NCI-H510A (cell line): ENCODE measurements at regions not wholly inside any gene's neighbourhood (a gene's known extent, or its start where the extent isn't known, plus 50 kb on each side); places are given as distances from the start of the nearest gene placed in this dataset.

ENCODE experiments used
- DNase-seq: peaks from one replicate; lab custom pipeline; 2025; lab: John Stamatoyannopoulos, UW

DNA sequence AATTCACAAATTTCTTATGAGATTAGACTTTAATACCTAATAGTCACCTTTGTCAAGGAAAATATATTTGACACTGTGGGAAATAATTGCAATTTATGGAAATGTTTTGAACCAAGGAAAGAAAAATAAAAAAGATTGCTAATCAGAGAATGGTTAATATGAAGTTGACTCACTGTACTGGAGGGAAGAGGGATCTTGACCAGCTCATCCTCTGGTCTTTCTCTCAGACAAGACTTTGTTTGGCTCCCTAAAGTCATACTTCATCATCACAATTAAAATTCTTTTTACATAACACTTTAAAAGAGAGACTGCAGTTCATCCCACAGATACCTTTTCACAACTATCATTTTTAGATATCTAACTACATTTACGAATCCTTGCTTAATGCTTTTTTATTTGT lies 538.5 kb upstream of the ZEB2 start:
- DNase-seq, result no peak

DNA sequence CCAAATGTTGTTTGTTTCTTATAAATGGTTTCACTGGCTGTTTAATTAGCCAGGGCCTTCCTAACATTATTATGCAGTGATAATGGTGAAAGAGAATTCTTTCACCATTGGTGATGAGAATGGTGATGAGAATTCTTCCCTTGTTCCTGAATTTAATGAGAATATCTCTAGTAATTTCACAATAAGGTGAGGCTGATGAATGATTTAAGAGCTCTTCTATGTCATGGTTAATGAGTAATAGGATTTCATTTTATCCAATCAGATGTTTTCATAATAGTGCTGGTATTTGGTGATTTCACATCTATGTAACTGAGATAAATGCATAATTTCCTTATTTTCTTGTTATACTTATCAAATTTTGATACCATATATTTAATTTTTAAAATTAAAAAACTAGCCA lies 535.7 kb upstream of the ZEB2 start:
- DNase-seq, result no peak

DNA sequence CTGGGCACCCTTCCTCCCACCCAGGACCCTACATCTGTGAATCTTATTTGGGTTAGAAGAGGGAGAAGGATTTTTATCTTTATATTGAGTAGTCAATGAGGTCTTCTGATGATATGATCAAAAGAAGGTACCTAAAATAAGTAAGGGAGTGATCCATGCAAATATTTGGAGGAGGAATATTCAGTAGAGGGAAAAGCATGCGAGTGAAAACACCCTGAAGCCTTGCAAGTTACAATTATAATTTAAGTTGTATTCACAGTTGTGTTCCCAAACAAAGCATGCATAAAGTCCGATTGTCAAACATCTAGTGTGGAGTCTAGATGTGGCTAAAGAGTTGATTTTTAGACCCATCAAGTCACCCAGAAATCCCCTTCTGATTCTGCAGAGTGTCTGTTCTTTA lies 530.2 kb upstream of the ZEB2 start:
- DNase-seq, result no peak

DNA sequence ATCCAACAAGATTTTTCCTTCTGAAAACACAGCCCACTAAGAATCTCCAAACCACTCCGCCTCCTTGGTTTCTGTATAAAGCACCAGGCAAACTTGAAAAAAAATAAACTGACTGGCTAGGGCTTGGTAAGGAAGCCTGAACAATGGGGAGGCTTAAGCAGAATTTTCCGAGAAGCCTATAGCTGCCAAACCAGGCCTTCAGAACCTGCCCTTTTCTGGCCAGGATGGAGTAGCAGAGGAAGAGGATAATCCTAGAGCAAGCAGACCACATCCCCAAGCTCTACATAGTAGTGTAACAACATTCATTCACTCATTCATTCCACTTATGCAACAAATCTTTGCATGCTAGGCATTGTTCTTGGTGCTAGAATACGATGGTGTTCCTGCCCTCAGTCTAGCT lies 529.6 kb upstream of the ZEB2 start:
- no peak for DNase-seq

DNA sequence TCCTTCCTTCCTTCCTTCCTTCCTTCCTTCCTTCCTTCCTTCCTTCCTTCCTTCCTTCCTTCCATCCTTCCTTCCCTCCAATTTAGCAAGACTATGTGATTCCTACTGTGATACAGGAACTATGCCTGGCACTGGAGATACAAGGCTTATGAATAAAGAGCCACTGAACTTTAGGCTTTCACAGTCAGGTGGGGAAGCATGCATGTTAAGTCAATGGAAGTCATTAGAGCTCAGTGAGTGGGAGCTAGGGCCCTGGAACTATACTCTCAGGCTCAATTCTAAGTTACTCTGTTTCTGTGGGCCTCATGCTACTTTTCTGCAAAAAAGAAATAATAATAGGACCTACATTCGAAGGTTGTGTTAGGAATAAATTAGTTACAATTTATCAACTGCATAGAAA lies 527.6 kb upstream of the ZEB2 start:
- no peak for DNase-seq

DNA sequence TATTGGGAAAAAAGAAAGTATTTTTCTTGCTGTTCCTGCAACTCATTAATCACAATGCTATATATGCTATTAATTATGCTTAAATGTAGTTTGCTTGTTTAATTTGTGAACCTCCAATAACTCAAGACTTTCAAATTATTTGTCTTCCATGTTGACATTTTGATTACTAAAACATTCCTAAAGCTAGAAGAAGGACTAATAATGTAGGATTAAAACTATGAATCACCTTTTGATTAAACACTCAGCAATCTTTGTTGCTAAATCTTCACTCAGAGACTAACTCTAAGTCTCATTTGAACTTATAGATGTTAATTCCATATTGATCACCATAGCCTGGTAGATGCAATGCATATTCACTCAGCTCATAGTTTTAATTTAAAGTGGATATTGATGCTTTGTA lies 524.6 kb upstream of the ZEB2 start:
- no peak for DNase-seq

DNA sequence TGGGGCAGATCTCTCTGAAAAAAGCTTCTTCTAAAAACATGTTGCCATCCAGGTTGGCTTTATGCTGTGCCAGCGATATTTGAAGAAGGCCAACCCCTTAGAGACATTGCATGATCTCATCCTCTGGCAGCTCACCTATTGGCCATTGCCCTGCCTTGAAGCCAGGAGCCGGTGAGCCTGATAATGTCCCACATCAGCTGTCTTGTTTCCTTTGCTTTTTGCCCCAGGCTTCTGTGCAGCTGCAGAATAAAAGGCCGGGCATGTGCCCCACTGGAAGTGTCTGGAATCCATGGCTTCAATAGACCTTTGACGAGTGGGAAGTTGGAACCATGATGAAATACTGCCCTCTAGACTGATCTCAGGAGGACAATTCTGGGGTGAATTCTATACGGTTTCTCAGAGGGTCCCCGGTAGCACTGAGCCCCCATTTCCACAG lies 523.5 kb upstream of the ZEB2 start:
- DNase-seq, result no peak

DNA sequence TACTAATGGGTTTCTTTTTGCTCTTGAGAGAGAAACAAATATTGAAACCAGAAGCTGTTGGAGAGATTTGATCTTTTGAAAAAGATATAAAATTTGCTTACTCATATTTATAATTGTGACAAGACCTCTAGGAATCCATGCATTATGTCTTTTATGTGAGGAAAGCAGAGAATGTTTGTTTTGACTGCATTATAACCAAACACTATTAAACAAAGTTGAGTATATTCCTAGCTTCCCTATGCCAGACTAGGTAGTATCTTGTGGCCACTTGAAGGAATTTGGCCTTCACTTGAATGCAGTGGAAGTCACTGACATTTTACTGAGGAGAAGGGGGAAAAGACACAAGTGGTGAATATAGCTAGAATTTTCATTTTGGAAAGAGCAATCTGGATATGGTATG lies 521.8 kb upstream of the ZEB2 start:
- DNase-seq, result no peak

DNA sequence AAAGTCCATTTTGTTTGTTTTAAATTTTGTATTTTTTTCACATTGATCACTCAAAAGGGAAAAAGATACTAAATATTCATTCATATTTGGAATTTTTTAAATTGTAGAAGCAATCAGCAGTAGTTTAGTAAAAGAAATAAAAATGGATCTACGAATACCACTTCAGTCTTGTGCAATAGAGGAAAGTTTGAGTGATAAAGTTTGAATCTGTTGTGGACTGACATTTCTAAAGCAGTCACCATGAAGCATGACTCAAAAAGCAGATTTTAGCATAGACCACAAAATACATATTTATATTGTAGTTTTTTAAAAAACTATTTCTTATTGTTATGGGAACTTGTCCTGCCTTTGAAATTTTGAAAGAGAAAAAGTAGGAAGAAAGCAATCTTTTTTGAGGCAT lies 520.5 kb upstream of the ZEB2 start:
- DNase-seq, result no peak

DNA sequence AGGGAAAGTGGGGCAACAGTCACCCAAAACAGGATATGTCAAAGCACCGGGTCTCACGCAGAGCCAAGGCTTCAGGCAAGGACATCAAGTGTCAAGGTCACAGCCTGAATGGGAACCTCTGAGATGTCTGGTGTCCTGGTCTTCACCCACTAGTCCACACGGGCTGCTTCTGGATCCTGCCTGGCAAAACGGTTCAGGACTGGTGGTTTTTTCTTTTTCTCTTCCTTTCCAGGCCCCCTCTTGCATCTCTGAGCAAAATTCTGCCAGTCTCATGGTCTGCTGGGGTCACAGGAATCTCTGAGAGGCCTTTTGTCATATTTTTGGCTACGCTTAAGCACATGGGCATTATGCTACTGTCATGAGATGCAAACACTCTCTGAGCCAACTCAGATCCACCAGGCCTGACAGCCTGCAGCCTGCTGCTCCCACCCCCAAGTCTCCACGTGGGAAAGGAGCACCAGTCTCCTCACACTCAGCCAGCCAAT lies 518.2 kb upstream of the ZEB2 start:
- DNase-seq, result no peak

DNA sequence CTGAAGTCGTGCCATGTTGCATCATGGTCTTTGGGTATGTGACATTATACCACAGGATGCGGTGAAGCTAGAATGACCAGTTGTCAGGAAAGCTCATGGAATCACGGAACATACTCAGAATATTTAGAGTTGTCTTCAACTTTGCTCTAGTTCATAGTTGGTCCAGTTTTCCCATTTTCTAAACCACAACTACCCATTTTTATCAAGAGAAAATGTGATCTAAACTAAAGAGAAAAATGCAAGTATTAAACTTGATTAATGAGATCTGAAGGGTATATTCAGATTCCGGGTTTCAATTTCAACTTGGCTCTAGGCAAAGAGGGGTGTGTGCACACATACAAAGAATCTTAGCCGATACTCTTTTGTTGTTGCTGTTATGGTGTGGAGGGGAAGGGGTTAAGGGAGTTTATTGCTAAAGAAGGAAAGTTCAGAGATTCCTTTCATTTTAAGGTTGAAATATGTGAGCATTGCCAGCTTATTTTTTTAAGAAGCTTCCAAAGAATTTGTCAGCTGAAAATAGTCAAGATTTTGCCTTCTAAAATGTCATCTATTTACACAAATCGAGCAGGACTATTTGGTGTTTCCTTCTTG lies 516.6 kb upstream of the ZEB2 start:
- no peak for DNase-seq

DNA sequence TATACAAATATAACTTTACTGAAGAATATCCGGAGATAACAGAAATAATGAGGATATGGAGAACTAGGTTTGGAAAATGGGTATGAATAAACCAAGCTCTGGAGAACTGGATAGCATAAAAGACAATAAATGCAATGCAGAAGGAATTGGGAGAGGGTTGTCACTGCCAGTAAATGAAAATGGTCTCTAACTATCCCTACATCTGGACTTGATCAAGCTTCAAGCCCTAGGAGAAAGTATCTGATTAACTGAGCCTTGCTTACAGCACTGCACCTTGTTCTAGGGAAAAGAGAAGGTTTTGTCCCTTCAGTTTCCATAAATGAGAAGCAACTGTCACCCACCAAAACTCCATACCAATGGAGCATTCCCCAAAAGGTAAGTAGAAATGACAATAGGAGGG lies 514.6 kb upstream of the ZEB2 start:
- DNase-seq, result no peak

DNA sequence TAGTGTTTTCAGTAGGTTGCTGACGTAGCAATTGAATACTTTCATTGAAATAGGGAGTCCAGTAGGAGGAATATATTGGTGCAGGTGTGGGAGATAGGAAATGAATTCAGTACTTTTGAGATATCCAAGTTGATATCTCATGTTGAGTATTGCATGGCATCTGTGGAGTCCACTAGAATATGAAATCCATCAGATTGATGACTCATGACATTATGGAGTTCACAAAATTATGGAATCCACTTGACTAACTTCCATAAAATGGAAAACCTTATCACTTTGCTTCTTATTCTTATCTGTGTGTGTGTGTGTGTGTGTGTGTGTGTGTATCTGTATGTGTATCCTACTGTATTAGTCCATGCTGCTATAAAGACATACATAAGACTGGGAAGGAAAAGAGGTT lies 513.5 kb upstream of the ZEB2 start:
- no peak for DNase-seq

DNA sequence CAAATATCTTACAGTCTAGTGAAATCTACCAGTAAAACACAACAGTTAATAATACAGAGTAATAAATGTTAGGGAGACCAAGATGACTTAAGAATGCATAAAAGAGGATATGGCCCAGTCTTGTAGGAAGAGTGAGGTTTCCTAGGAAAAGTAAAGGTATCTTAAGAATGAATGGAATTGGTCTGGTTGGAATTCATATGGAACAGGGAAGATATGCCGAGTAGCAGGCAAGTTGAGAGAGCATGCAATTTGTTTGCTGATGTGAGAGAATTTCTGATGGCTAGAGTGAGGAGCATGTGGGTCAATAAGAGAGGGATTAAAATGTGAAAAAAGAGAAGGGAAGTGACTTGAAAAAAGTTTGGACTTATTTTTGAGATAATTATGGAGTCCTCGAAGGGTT lies 512.9 kb upstream of the ZEB2 start:
- DNase-seq, result no peak

DNA sequence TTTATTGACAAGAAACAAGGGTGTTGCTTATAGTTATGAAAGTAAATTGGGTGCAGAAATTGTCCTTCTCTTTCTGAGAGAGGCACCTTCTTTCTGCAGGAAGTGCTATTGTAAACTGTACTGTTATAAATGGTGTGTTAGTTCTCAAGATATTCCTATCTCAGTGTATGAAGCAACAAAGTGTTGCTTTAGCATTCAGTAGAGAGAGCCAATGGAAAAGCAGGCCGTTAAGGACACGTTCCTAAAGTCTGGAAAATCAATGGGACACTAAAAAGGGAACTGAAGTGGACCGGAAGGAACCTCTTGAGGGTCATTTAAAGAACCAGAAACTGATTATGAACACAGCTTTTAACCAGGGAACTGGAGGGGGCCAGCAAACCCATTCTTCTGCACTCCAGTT lies 510.0 kb upstream of the ZEB2 start:
- DNase-seq, result no peak

DNA sequence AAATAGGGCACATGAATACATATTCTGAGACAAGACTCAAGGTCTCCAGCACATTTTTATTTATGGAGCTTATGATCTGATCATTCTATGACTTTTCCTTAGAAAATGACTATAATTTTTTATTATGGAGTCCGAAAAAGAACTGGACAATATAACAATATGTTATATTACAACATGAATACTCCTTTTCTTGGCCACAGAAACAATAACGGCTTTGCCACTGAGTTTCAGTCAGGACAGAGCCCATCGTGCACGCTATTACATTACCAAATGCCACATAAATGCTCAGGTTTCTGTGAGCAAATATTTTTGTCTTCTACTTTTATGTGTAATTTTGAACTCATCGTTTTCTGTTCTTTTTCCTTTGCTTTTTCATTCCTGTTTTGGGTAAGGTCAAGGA lies 509.2 kb upstream of the ZEB2 start:
- no peak for DNase-seq

DNA sequence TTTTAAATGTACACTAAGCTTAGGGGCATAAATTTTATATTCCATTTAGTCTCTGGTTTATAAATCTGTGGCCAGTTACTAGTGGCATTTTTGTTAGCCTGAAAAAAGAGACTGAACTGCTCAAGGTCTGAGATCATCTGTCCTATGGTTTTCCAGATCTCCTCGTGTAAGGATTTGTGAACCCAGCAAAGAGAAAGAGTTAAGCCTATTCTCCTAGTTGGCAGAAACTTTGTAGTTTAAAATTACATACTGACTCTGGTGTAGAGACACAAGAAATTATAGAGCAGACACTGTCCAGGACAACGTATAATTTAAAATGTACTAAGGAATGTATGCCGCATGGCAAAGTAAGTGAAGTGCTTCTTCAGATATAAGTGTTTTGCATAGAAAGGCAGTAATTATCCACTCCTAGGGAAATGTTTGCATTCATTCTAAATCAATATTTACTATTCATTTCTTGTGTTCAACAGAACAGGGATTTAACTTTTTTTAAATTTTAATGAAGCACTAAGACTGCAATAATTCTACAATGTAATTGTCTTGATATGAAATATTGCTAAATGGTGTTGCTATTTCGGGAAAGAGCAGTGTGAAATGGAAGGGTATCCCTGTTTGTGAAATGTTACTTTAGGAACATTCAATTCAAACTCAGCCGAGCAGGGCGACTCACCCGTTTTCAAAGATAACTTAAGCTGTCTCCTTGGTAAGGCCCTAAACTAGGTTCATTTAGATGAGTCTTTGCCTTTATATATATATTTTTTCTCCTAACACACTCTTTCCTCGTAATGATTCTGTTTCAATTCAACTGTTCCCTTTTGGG lies 508.4 kb upstream of the ZEB2 start:
- DNase-seq, result no peak

DNA sequence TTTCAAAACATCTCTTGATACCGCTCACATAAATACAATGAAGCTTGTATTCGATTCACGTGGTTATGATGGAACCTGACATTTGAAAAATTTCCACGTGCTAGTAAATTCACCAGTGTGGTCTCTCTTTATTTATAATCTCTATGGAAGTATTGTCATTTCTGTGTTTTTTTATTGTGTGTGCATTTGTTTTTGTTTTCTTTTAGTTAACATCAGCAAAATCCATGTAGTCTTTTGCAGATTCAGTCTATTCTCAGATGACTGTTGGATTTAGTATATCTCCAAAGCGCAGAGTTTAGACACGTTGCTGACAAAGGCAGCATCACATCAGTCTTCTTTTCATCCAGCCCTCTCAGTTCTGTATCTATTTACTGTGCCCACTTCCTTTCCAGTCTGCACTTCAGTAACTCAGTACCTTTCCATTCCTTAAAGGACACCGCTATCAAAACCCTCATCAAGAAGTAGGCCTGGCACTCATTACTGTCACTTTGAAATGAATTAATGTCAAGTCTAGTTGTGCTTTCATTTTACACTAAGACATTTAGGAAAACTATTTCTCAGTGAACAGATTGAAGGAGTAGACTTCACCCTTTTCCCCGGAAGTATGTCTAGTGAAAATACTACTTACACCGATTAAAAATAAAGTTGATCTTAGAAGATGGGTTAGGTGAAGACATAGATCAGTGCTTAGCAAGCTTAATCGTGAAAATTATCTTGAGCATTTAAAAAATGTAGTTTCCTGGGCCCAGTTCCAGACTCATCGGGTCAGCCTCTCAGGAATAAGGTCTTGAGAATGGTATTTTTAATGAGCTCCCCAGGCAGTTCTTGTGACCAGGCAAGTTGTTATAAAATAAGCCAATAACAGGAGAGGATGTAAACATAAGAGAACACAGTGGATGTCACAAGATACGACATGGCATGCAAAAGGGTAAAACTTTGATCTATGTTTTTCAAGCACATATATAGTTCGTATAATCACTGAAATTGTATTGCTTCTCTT lies 506.8 kb upstream of the ZEB2 start:
- DNase-seq, result no peak

DNA sequence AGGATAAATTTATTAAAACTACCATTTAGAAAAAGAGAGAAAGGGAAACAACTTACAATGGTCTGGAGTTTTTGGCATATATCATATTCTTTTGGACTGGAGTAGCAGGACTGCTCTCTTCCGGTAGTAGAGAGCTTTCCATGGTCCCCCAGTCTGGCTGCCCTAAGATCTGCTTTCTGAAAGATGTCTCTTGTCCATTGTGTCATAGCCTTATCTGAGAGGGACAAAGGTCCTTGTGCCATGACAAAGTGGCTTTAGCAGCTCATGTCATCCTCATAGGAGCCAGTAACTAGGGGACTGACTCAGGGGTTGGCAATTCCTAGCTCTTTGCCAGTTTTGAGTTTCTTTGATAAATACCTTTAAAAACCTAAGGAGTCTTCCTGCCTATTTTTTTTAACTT lies 505.5 kb upstream of the ZEB2 start:
- no peak for DNase-seq

DNA sequence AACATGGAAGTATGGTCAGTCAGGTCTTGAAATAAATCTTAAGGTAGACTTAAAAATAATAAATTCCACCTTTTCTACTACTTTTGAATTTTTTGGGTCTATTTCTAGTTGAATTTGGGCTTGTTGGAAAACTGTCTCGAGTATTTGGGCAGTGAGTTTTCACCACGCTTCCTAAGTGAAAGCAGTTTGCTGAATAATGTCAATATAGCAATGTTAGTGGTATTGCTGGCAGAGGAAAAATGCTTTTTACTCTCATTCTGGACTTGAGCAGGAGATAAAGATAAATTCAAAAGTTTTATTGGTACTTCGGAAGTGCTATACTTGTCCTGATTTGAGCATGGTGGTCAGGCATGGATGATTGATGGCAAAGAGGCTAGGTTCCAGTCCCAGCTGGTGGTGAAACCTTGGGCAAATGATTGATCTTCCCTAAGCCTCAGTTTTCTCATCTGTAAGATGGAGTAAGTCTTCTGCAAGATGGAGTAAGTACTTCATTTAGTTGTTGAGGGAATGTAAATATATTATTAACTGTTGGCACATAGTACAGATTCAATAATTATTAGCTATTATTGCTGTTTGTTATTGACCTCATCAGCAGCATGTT lies 503.5 kb upstream of the ZEB2 start:
- no peak for DNase-seq

DNA sequence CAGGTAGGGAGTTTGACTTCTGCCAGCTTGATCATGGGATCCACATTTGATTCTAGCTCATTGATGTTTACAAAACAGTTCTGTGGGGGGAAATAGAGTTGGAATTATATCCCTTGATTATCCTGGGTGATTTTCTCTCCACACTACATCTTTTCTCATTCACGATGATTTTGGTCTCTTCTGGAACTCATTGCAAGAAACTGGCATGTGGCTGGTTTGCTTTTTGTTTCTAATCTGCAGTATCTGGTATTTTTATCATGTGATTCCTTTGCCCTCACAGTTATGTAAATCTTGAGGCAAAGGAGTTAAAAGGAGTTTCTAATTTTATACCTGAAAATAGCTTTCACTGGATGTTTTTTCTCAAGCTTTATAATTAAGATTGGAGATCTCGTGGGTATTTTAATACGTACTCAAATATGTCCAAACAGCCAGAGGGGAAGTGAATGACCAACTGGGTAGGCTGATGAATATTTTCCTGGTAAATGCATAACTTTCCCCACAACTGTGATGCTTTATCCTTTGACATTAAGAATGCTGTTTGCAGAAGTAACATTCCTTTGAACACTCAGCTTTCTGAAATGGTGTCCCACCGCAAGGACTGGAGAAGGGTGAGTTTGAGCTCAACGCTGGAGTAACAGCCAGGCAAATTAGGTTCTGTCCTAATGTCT lies 502.9 kb upstream of the ZEB2 start:
- DNase-seq, result no peak
